ENCODE measurements at regions not wholly inside any gene's neighbourhood (a gene's known extent, or its start where the extent isn't known, plus 50 kb on each side); places are given as distances from the start of the nearest gene placed in this dataset.

DNA sequence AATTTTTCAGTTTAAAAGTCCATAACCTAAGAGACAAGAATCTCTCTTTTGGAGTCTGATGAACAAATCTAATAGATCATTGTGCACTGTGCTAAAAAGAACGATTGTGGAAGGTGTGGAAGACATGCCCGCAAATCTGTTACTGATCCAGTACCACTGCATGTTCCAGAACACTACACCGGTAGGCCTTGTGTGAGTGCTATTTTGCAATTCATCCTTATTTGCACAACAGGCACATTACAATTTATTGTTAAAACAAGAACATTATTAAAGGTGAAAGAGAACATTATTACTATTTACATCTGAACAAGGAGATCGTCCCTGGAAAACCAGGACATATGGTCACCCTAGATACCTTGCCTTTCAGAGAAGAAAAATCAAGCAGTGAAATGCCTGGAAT lies 205.7 kb upstream of the NECTIN3 start:
- Histone ChIP-seq H3K9me3 (replicated peaks; ENCODE audit: control insufficient read depth, insufficient read depth, low read length) (no peaks in the 10 kb centered on the region), H3K79me2 (ENCODE audit: control insufficient read depth, insufficient read depth, low read length) (no peaks in the 10 kb centered on the region), H4K20me1 (ENCODE audit: control insufficient read depth, insufficient read depth) (no peaks in the 10 kb centered on the region), H3K4me2 (ENCODE audit: control insufficient read depth, insufficient read depth) (no peak overlapping the region), H3K4me3 (no peak overlapping the region), H3K36me3 (ENCODE audit: control insufficient read depth in 2 of 2, insufficient read depth in 2 of 2, low read length in 1 of 2) (no peaks in the 10 kb centered on the region), H2AFZ (ENCODE audit: control insufficient read depth, low read depth, low read length) (no peak overlapping the region), H3K9ac (ENCODE audit: control insufficient read depth, insufficient read depth, low read length) (no peak overlapping the region), H3K4me1 (ENCODE audit: control insufficient read depth, insufficient read depth, low read length) (no peaks in the 10 kb centered on the region), H3K27me3 (replicated peaks in 1 of 2; ENCODE audit: control insufficient read depth in 2 of 2, insufficient read depth in 2 of 2, low read length in 1 of 2) (no peaks in the 10 kb centered on the region), H3K27ac (ENCODE audit: control insufficient read depth, insufficient read depth) (no peak overlapping the region)
- in situ Hi-C loops (cut with MboI): no loop called here
- intact Hi-C loops (cut with micrococcal nuclease; ENCODE audit: unreplicated experiment): no loop called here
- WGBS (ENCODE audit: insufficient coverage, insufficient replicate concordance, low lambda C conversion rate, missing lambda C conversion rate): 40% methylated on average over 4 of the region's 4 CpGs
- ChIA-PET SMC1A (ENCODE audit: uncharacterized antibody, unreplicated experiment) (no interaction called here), POLR2A (no interaction called here), CTCF (no interaction called here), RAD21 (ENCODE audit: unreplicated experiment) (no interaction called here)
- FAIRE-seq (no peak), ATAC-seq (no peak), DNase-seq (ENCODE audit: low read depth, low spot score) (no peak)
- TF ChIP-seq SPI1 (IDR thresholded peaks at IDR 0.05; ENCODE audit: borderline replicate concordance, insufficient read depth, low read depth, low read length) (no peak), CREM (IDR thresholded peaks at IDR 0.05; ENCODE audit: low read depth) (no peak), RFX5 (IDR thresholded peaks at IDR 0.05; ENCODE audit: low read depth, low read length) (no peak), ZNF384 (IDR thresholded peaks at IDR 0.05; ENCODE audit: borderline replicate concordance, low read depth, low read length) (no peak), MYB (IDR thresholded peaks at IDR 0.05; ENCODE audit: borderline replicate concordance, low read depth, low read length) (no peak), ZNF207 (IDR thresholded peaks at IDR 0.05; ENCODE audit: borderline replicate concordance) (no peak), TCF7 (IDR thresholded peaks at IDR 0.05; ENCODE audit: borderline replicate concordance) (no peak), RB1 (IDR thresholded peaks at IDR 0.05; ENCODE audit: borderline replicate concordance) (no peak), YY1 (IDR thresholded peaks at IDR 0.05; ENCODE audit: low read depth, low read length) (no peak), NFYA (IDR thresholded peaks at IDR 0.05; ENCODE audit: borderline replicate concordance, low read depth, low read length) (no peak), JUND (IDR thresholded peaks at IDR 0.05; ENCODE audit: low read depth, low read length) (no peak), FOXM1 (IDR thresholded peaks at IDR 0.05; ENCODE audit: low read depth, low read length) (no peak), POU2F2 (IDR thresholded peaks at IDR 0.05; ENCODE audit: borderline replicate concordance, low read depth, low read length) (no peak), ESRRA (IDR thresholded peaks at IDR 0.05; ENCODE audit: low read length) (no peak)
- TF ChIP-seq, protein P1, sequence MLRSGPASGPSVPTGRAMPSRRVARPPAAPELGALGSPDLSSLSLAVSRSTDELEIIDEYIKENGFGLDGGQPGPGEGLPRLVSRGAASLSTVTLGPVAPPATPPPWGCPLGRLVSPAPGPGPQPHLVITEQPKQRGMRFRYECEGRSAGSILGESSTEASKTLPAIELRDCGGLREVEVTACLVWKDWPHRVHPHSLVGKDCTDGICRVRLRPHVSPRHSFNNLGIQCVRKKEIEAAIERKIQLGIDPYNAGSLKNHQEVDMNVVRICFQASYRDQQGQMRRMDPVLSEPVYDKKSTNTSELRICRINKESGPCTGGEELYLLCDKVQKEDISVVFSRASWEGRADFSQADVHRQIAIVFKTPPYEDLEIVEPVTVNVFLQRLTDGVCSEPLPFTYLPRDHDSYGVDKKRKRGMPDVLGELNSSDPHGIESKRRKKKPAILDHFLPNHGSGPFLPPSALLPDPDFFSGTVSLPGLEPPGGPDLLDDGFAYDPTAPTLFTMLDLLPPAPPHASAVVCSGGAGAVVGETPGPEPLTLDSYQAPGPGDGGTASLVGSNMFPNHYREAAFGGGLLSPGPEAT (IDR thresholded peaks at IDR 0.05; ENCODE audit: low read depth): no peak
- TF ChIP-seq, protein P2, sequence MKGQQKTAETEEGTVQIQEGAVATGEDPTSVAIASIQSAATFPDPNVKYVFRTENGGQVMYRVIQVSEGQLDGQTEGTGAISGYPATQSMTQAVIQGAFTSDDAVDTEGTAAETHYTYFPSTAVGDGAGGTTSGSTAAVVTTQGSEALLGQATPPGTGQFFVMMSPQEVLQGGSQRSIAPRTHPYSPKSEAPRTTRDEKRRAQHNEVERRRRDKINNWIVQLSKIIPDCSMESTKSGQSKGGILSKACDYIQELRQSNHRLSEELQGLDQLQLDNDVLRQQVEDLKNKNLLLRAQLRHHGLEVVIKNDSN (IDR thresholded peaks at IDR 0.05; ENCODE audit: borderline replicate concordance, extremely low read length, insufficient read depth, low read depth, low read length): no peak
- BruUV-seq (replicated peaks): no TSS peak

Data from GM12878 (cell line).